OCI-LY3 (cell line): ENCODE measurements at regions not wholly inside any gene's neighbourhood (a gene's known extent, or its start where the extent isn't known, plus 50 kb on each side); places are given as distances from the start of the nearest gene placed in this dataset.

Source experiments
- H2AFZ ChIP-seq: fragments of 200-600, 300-600 bp; shearing (Covaris generic); 2 replicates; pipeline ENCODE4 v1.6.0; 2014; ENCODE audit warnings: antibody characterized with exemption, low read depth, low read length
- H3K27ac ChIP-seq: fragments of 200-600, 300-600 bp; sonication (generic); 2 replicates; pipeline ENCODE4 v1.5.1; 2014; ENCODE audit warnings: mild to moderate bottlenecking, low read length, moderate library complexity, mixed read lengths
- H3K27me3 ChIP-seq: fragments of 200-600, 300-600 bp; sonication (generic); 2 replicates; pipeline ENCODE4 v1.6.1; 2014; ENCODE audit warnings: low read depth, low read length, mixed read lengths
- H3K36me3 ChIP-seq: fragments of 200-600, 300-600 bp; sonication (generic); replicated peaks from 2 replicates; pipeline ENCODE3; 2014; ENCODE audit warnings: low read depth, low read length, mixed read lengths
- H3K4me1 ChIP-seq: fragments of 300-600, 200-600 bp; sonication (generic); 2 replicates; pipeline ENCODE4 v1.6.1; 2014; ENCODE audit warnings: low read length, mixed read lengths
- H3K4me2 ChIP-seq: fragments of 200-600, 300-600 bp; sonication (generic); 2 replicates; pipeline ENCODE4 v1.6.1; 2014; ENCODE audit warnings: low read length, mixed read lengths
- H3K4me3 ChIP-seq: fragments of 300-600, 200-600 bp; sonication (generic); 2 replicates; pipeline ENCODE4 v1.5.1; 2014; ENCODE audit warnings: antibody characterized with exemption, mild to moderate bottlenecking, low read length, moderate library complexity
- H3K79me2 ChIP-seq: fragments of 300-600, 200-600 bp; shearing (Covaris generic); 2 replicates; pipeline ENCODE4 v1.6.1; 2014; ENCODE audit warnings: mild to moderate bottlenecking, low read length, mixed read lengths
- H3K9ac ChIP-seq: fragments of 300-600, 200-600 bp; shearing (Covaris generic); 2 replicates; pipeline ENCODE4 v1.6.0; 2014; ENCODE audit warnings: mild to moderate bottlenecking, low read length, moderate library complexity
- H3K9me3 ChIP-seq: fragments of 200-600, 300-600 bp; shearing (Covaris generic); 2 replicates; pipeline ENCODE4 v1.6.1; 2014; ENCODE audit warnings: low read length, mixed read lengths; ENCODE audit not compliant: insufficient read depth
- H4K20me1 ChIP-seq: fragments of 200-600, 300-600 bp; sonication (generic); 2 replicates; pipeline ENCODE4 v1.6.1; 2016; ENCODE audit warnings: low read length, mixed read lengths; ENCODE audit not compliant: insufficient read depth
- CTCF ChIP-seq: fragments of 200-600, 300-600 bp; sonication (generic); IDR thresholded peaks from 2 replicates; pipeline ENCODE4 v1.5.1; 2014; ENCODE audit warnings: antibody characterized with exemption, low read length, low read depth
- EZH2phosphoT487 ChIP-seq: fragments of 200-600 bp; shearing (Covaris generic); IDR thresholded peaks from 2 replicates; pipeline ENCODE4 v1.6.1; 2018; ENCODE audit warnings: antibody characterized with exemption, mixed run types, low read depth

DNA sequence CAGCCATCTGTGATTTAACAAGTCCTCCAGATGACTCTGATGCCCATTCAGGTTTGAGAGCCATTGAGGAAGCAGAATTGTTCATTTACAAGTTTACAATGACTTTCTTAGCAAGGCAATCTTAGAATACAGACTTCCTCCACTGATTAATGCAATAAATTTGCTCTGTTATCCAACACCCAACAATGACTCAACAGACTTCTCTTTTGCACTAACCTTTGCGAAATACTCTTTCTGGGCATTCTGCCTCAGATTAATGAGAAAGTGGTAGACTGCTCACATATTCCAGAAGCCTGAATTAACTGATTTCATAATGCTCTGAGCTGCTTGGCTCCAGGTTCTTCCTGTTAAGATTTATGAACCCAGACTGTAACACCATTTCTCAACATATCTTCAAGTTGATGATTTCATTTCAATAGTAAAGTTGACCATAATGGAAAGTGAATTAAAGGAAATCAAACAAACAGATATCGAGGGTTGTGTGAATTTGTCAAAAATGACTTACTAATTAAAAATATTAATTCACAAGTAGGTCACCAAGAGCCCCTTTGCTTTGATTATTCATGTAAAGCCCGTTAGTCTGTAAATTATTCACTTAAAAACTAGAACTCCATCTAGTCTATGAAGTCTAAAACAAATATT, 70.5 kb upstream of the BLID start:
- peaks cover 15% of the 10 kb centered on the region for H3K27me3 ChIP-seq
- H3K4me2 ChIP-seq = no peak overlapping the region
- no peak overlapping the region for H3K4me3 ChIP-seq
- no peak overlapping the region for H3K9ac ChIP-seq
- H4K20me1 ChIP-seq = no peaks in the 10 kb centered on the region
- H3K36me3 ChIP-seq = peaks cover 2% of the 10 kb centered on the region
- H3K79me2 ChIP-seq = no peaks in the 10 kb centered on the region
- peaks cover 2% of the 10 kb centered on the region for H3K4me1 ChIP-seq
- H3K9me3 ChIP-seq = no peaks in the 10 kb centered on the region
- no peak overlapping the region for H3K27ac ChIP-seq
- no peak overlapping the region for H2AFZ ChIP-seq
- TF ChIP-seq EZH2phosphoT487 = no peak
- TF ChIP-seq CTCF = no peak

DNA sequence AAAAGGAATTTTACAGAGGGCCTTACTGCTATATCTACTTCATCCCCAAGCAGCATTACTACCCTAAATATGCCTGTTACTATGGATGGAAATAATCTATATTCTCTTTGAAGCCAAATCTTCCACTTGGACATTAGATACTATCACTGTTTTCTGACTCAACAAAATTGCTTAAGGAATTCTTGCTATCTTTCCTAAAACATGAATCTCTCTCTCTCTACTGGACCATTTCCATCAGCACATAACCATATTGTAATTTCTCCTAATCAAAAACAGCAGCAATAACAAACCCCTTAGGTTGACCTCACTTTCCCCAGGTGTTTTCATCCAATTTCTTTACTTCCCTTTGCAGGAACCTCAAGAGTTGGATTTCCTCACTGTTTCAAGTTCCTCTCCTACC, 67.9 kb upstream of the BLID start:
- Histone ChIP-seq H3K4me3 (no peak overlapping the region), H4K20me1 (no peaks in the 10 kb centered on the region), H3K36me3 (no peaks in the 10 kb centered on the region), H3K27ac (no peak overlapping the region), H3K27me3 (0 out of 2 replicates have a peak, but pooled peaks cover 5% of the 10 kb centered on the region), H2AFZ (no peak overlapping the region), H3K79me2 (no peaks in the 10 kb centered on the region), H3K9ac (no peak overlapping the region), H3K9me3 (no peaks in the 10 kb centered on the region), H3K4me1 (peaks cover 2% of the 10 kb centered on the region), H3K4me2 (no peak overlapping the region)
- no peak for TF ChIP-seq EZH2phosphoT487
- TF ChIP-seq CTCF = no peak

DNA sequence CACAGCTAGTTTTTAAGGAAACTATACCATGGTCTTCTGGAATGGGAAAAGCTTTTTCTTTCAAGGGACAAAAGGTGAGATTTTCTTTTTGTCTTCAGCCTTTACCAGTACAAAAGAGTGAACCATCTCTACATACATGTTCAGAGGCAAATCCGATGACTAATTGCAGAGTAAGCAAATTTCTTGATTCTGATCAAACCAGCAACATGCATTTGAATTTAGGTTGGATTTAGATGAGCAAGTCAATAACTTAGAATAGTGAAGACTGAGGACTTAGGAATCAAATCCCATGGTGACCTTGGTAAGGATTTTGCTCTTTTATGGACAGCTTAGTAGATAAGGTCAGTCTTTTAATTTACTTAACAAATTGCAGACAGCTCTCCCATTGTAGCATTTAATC, 65.9 kb upstream of the BLID start:
- Histone ChIP-seq H3K9ac (no peak overlapping the region), H3K9me3 (no peaks in the 10 kb centered on the region), H4K20me1 (no peaks in the 10 kb centered on the region), H3K4me2 (no peak overlapping the region), H3K4me3 (no peak overlapping the region), H3K36me3 (no peaks in the 10 kb centered on the region), H3K4me1 (peaks cover 16% of the 10 kb centered on the region), H2AFZ (no peak overlapping the region), H3K27me3 (0 out of 2 replicates have a peak, but pooled peaks cover 5% of the 10 kb centered on the region), H3K27ac (no peak overlapping the region), H3K79me2 (no peaks in the 10 kb centered on the region)
- no peak for TF ChIP-seq CTCF
- TF ChIP-seq EZH2phosphoT487 = no peak

DNA sequence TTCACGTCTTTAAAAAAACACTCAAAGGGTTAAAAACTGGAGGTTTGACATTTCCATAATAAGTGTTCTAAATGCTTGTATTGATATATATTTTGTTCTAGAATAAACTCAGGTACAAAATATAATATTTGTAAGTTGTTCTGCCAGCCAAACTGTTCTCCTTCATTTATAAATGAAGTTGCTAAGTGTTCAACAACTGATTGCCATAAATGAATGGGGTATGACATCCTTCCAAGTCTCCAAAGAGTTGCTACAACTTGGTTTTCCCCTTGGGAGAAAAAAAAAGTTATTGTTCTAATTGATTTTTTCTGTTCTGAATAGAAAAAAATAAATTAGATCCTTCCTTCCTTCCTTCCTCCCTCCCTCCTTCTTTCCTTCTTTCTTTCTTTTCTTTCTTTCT, 65.4 kb upstream of the BLID start:
- peaks cover 16% of the 10 kb centered on the region for H3K4me1 ChIP-seq
- no peak overlapping the region for H3K4me3 ChIP-seq
- no peak overlapping the region for H3K4me2 ChIP-seq
- no peak overlapping the region for H3K9ac ChIP-seq
- no peaks in the 10 kb centered on the region for H3K36me3 ChIP-seq
- H3K27ac ChIP-seq = no peak overlapping the region
- no peaks in the 10 kb centered on the region for H3K79me2 ChIP-seq
- H4K20me1 ChIP-seq = no peaks in the 10 kb centered on the region
- H3K27me3 ChIP-seq = 0 out of 2 replicates have a peak, but pooled peaks cover 5% of the 10 kb centered on the region
- H3K9me3 ChIP-seq = no peaks in the 10 kb centered on the region
- H2AFZ ChIP-seq = no peak overlapping the region
- no peak for TF ChIP-seq EZH2phosphoT487
- TF ChIP-seq CTCF = no peak
